HG02610 (cell line): ENCODE measurements at regions not wholly inside any gene's neighbourhood (a gene's known extent, or its start where the extent isn't known, plus 50 kb on each side); places are given as distances from the start of the nearest gene placed in this dataset.

Source experiments
- ATAC-seq: cut with Tn5 transposase; IDR thresholded peaks from one replicate; pipeline ENCODE4 v1.9.1; 2021; ENCODE audit warnings: mild to moderate bottlenecking, moderate library complexity; ENCODE audit not compliant: unreplicated experiment

DNA sequence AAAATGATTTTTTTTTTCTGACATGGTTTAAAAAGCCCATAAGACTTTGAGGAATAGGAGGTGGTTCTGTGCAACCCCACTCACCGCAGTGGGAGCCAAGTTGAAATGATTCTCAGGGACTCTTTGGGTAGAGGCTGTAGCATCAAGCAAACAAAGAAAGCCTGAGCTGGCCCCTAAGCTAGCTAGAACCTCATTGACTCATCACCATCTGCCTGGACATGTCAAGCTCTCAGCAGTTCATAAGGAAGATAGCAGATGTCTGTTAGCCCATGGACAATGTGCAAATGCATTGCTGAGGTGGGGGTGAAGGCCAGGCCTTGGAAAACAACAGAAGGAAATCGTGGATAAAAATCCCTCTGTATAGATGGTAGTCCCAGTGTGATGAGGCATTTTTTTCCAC, 234.8 kb downstream of the NR2F2 start:
- no peak for ATAC-seq

DNA sequence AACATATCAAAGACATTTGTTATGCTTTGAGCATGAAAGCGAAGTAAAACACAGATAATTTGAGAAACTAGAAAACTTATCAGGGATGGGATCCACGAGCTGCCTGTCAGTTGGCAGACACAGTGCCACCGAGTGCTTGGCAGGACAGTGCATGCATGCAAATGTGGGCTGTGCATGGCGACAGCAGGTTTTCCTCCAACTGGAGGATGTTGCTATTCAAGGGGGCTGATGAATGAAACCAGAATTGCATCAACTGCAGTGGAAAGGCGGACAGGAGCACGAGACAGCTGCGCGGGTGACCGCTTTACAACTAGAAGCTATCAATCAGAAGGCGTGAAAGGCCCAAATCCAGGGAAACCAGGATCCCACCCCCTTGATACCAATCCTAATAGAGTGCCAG, 244.3 kb downstream of the NR2F2 start:
- ATAC-seq: no peak

DNA sequence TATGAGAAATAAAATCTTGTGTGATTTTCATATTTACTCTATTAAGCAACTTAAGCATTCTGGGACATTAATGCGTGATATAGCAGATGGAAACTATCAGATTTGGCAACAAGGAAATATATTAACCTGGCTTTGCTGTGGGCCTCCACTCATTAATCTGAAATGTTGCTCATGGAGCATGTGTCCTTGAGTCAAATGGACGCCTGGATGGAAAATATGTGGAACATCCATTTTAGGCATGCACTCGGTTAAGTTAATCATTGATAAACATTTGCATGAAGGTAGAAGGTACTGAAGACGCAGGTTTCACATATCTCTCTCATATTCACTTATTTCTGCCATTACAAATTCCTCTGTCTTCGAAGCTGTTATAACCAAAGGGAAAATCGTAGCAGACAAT, 246.1 kb downstream of the NR2F2 start:
- no peak for ATAC-seq

DNA sequence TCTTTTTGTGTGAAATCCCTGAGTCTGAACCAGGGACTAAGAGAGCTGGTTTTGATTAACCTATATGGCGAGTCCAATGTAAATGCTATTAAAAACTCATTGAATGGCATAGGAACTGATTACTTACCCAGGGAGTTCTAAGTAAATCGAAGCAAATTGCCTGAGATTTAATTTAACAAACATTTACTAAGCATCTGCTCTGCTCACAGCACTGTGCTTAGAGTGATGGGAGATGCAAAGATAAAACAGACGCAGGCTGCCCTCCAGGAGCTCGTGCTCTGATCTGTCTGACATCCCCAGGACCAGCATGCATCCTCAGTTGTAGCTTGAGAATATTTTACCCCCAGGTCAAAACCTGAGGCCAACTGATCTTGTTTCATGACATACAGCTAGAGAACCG, 247.9 kb downstream of the NR2F2 start:
- ATAC-seq: no peak

DNA sequence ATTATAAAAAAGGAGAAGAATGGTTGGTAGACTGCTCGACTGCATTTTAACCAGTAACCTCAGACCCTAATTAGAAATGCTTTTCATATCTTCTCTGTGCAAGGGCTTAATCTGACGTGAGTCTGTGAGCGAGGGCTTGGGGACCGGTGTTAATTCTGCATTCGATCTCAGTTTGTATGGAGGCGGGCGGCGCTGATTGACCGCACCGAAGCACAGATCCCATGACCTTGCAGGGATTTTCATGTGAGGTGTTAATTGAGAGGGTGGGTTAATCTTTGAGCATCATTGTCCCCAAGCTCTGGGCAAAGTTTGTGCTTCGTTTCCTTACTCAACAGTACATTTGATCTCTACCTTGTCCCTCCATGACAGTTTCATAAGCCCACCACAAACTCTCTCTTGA, 250.9 kb downstream of the NR2F2 start:
- ATAC-seq: no peak

DNA sequence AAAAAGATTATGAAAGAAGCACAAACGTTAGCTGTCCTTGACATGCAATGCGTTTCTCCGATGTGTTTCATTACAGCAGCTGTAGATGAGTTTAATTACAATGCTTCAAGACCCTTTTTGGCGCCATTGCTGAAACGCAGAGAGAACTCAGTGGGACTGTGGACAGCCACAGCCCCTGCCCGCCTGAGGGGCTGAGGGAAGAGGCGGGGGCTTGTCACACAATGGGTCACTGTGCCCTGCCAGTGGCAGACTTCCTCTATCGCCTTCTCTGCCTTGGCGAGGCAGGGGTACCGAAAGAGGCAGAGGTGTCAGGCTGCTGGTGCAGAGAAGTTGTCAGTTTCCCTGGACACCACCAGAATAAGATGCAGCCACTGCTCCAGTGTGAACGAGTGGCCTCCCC, 252.0 kb downstream of the NR2F2 start:
- no peak for ATAC-seq

DNA sequence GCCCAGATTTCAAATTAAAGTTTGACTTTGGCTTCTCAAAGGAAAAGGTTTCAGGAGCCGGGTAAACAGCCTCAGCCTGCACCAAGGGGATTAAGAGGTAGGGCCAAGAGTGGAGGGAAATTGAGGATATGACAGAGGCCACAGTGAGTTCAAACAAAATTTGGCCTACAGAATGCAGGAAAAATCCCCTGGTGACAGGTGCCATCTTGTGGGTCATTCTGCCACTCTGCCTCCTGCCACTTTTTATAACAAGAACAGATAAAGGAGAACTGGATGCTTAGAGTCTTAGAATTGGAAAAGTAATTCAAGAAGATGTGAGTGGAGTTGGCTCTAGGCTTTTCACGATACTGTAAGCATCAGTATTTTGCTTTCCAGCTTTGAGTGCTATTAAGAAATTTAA, 253.2 kb downstream of the NR2F2 start:
- no peak for ATAC-seq

DNA sequence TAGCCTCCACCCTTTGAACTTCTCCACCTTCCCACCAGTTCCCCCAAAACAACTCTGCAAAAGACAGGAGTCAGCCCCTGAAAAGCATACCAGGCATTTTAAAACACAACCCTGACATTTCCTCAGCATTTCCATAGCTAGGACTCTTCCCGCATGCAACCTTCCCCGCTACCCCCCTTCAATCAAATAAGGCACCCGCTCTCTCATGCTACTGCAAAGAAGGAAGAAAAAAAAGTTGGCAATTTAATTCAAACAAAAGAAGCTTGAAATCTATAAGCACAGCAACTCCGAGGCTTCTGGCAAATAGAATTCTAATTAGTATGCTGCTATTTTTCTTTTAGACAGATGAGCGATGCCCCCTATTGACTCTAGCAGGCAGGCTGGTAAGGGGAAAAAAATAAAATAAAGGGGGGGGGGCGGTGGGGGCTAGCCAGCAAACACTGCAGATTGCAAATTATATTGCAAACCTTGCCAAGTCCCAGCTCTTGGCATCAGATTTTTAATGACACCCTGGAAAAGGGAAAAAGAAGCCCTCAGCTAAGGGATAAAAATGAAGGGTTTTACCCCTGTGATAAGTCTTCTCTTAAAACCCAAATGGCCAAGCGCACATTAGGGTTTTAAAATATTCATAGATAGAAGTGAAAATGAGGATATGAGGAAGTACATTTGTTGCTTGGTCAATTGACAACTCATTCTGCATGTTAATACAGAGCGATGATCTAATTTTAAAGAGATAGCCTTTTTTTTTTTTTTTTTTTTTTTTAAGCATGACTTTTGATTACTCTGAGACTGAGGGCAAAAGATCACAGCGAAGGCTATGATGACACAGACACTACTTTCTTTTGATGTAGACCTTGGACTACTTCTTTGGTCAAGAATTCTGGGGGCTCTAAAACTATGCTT, 255.2 kb downstream of the NR2F2 start:
- no peak for ATAC-seq

DNA sequence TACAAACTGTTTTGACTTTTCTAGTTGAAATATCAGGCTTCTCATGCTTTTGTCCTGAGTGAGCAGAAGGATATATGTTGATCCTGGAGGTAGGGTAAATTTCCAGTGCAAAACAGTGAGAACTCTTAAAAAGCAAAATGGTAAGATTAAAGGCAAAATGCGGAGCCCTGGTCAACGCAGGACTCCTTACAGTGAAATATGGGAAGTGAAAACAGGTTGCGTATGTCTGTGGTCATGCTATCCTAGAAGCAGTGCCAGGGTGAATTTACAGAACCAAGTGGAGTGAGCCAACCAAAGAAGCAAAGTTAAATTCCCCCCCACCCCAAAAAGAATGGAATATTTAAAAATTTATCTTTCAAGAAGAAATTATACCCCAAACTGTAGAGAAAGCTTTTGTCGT, 256.4 kb downstream of the NR2F2 start:
- no peak for ATAC-seq

DNA sequence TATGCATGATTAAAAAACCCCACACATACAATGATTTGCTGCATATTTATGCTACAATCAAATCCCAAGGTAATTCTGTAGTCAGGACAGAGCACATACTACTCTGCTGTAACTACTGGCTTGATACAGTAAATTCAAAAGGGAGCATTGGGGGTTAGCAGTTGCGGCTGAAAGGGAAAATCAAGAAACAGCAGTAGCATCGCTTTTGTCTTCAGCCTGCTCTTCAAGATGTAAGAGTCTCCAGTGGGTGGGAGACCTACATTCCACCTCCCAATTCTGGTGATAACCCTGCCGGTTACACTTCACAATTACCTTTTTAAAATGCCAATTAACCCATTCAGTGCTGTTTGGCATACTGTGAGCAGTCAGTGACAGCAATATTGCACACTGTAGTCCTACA, 259.4 kb downstream of the NR2F2 start:
- ATAC-seq: no peak

DNA sequence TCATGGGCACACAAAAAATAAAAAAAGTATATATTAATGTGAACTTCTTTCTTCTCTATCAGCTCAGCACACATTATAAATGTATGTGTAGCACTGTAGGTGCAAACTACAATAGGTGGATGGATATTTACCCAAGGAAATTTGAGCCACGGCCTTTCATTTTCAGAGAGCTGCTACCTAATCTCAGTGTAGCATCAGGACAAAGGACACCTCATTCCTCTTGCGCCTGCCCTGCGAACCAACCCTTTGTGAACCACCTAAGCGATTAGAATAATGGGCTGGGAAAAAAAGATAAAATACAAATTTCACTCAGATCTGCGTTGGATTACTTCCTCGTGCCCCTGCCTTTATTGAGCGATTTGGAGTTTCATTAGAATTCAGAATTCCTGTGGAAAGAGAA, 263.2 kb downstream of the NR2F2 start:
- ATAC-seq: no peak

DNA sequence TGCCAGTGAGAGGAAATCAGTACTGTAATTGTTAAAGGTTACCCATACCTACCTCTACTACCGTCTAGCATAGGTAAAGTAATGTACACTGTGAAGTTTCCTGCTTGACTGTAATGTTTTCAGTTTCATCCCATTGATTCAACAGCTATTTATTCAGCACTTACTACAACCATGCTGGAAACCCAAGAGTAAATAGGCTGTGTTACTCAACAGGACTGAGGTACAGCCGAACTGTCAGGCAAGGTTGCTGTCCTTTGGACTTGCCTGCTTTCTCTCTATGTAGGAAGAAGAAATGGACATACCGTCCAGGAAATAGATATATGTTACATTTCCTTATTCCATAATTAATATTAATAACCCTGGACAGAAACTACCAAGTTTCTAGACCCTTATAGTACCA, 265.5 kb downstream of the NR2F2 start:
- no peak for ATAC-seq

DNA sequence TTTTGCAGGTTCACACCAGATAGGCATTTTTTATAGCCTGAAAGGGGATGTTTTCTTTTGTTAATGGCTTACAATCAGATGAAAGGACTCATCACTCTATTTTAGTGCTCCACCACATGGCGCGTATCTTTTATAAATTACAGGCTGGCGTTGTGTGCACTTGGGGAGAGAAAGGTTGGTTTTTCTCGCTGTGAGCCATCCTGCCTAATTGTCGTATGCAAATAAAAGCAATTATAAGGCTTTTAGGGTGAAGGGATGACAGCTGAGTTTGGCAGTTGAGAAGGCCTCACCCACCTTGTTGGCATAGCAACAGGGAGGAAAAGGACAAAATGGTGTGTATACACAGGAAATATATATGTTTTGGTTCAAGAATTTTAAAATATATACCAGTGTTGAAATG, 268.0 kb downstream of the NR2F2 start:
- no peak for ATAC-seq

DNA sequence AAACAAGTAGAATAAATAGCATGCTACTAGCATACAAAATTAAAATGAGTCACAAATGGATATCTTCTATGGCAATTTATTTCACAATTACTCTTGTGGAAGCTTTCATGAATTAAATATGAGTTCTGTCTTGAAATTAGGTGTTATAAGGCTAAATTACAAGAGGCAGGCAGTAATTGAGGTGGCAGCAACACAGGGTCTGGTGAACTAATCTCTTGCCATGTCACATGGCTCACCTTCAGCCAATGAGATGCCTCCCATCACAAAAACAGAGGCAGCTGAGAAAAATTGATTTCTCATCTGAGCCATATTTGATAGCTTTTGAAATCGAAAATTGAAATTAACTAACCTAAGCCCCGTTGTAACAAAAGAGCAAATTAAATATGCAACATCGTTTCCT, 268.8 kb downstream of the NR2F2 start:
- ATAC-seq: no peak

DNA sequence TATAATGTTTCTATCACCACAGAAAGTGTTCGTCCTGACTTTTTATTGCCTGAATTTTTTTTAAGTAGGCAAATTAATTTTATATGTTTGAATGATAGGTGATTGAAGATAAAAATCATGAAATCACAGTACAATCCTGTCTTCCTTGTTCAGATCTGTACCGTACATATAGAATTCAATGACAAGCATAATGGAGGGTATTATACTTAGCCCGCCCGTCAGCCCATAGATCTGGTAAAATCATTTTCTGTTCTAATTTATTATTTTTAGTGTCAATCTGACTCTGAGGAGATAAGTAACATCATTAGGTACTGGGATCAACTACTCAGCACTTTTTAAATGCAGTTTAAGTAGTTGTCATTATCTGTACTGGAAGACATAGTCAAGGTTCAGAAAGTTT, 269.9 kb downstream of the NR2F2 start:
- ATAC-seq: no peak

DNA sequence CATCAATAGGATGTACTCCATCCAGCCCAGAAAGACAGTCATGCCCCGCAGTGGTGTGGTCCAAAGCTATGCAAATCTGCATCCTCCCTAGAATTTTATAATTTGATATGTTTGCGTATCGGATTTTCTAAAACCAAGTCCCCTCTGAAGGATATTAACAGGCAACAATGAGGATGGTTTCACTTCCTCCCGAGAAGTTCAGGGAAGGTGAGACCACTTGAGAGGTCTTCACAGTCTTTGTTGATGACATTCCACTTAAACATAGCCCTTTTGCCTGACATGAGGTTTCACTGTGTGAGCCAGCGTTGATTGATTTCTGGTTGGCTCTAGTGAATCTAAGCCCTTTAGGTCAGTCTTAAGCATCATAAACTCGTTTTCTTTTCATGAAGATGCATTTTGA, 276.1 kb downstream of the NR2F2 start:
- ATAC-seq: no peak

DNA sequence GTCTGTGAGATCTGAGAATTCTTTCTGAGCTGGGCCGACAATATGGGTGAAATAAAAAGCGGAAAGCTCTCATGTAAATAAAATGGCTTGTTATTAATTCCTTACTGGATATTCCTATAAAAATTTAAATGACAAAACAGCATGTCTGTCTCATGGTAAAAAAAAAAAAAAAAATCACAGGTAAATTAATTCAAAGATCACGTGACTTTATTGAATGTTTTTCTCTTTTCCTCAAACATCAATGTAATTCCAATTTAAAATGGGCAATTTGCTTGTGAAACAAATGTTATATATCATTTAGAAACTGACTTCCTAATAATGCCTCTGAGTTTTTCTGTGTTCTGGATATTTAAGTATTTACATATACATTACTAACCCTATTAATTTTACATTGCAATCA, 280.3 kb downstream of the NR2F2 start:
- ATAC-seq: no peak

DNA sequence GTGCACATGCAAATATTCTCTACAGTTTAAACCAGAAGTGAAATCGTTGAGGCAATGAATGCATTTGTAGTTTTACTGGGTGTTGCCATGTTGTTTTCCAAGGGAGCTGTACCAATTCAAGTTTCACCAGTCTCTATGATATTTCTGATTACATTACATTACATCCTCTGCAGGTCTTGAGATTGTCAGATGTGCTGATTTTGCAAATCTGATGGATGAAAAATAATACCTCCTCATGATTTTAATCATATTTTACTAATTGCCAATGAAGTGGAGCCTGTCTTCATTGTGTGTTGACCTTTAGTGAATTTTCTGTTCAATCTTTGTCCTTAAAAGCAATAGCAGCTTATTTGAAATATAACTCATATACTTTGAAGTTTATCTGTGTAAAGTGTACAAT, 282.4 kb downstream of the NR2F2 start:
- no peak for ATAC-seq

DNA sequence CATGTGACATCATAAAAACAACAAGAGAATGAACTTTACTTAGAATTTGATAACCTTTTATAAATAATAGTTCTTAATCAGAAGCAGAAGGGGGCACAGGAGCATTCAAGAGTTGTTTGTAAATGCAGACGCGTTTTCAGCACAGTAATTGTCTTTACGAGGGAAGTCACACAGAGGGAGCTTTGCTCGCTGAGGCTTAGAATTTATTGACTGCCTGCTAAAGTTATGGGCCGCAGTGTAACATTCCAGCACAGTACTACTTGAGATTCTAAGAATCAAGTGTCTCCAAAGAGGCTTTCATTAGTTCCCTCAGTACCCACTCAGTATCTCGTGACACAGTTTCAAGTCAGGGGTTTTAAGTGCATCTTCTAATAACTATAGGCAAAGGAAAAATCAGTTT, 288.7 kb downstream of the NR2F2 start:
- ATAC-seq: no peak

DNA sequence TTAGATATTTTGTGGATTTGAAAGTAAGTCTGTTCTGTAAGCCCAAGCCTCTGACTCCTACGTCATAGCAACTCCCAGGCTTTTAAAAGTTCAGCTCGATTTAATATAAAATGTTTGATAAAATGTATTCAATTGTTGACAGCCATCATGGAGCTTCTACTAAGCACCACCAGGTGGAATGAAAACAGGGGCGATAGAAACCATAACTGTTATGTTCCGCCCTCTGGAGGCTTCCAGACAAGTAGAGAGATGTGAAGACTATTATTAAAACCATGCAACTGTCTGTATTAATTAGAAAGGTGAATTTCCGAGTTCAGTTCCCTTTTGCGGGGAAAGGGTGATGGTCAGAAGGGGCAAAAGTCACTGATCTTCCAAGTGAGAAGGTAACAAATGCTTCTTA, 292.2 kb downstream of the NR2F2 start:
- ATAC-seq: no peak

DNA sequence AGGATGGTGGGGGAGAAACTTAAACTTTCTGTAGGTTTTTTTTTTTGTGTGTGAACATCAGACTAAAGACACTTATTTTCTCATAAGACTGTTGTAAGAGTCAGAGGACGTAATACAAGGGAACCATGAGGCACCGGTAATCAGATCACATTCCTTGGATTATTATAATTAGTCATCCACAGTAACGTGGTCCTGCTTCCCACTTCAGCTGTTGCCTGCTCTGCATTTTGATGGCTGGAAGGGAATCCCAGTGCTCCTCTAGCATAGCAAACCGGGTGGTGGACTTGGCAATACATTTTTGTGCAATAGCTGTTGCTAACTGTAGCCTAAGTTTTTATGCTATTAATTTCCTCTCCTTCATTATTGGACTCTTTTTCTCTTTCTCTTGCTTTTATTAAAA, 294.8 kb downstream of the NR2F2 start:
- ATAC-seq: no peak

DNA sequence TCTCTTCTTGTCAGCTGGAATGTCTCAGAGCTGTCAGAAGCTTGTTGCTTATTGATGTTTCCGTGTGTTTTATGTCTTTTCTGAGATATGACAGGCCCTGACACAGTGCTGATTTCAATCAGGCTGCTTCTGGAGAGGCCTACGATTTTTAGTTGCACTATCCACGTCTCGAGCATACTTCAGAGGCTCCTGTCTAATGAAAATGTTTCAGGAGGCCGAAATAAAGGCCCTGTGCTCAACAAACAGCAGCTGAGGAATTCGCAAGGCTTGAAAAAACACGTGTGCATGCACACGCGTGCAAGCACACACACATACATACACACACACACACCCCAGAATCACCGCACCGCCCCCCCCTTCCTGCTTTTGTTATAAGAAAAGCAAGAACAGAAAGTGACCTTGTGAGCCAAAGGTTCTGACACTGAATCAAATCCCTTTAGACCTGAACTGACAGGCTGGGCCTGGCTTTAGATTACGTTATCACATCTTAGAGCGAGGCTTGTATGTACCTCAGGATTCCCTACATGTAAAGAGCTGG, 296.6 kb downstream of the NR2F2 start:
- no peak for ATAC-seq

DNA sequence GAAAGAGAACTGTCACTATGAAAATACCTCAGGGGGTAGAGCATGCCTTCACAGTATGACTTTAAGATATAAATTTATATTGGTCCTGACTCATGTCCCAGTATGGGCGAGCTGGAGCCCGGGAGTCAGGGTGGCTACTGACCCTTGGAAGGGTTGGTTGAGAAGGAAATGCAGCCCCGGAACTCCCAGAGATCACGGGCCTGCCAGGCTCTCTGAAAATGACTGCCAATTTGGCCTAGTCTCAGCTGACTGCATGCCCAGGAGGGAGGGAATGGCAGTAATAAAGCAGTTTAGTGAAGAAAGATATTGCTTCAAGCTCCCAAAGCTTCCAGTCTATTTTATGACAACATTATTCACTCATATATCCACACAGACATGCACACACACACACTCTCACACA, 299.0 kb downstream of the NR2F2 start:
- no peak for ATAC-seq
